ENCODE measurements at regions not wholly inside any gene's neighbourhood (a gene's known extent, or its start where the extent isn't known, plus 50 kb on each side); places are given as distances from the start of the nearest gene placed in this dataset.

DNA sequence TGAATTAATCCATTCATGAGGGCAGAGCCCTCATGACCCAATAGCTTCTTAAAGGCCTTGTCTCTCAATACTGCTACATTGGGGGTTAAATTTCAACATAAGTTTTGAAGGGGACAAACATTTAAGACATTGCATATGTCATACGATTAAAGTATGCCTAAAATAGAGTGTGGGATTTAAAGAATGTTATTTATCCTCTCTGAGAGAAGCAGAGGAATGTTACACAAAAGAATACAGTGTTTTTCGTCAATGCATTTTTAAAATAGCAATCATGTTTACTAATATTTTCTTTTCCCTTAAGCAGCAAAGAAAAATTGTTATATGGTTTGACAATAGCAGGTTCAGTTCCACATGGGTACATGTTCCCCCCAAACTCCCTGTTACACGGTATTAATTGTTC lies 363.1 kb downstream of the NUP35 start:
- Histone ChIP-seq H3K4me2 (ENCODE audit: low read length) (no peak overlapping the region), H3K27ac (ENCODE audit: low read length) (no peak overlapping the region), H3K36me3 (ENCODE audit: insufficient read depth, low read length) (no peaks in the 10 kb centered on the region), H3K4me3 (ENCODE audit: low read length) (no peak overlapping the region), H3K27me3 (ENCODE audit: insufficient read depth, low read depth, low read length) (no peaks in the 10 kb centered on the region), H3K9me3 (ENCODE audit: low read length) (no peaks in the 10 kb centered on the region), H2AFZ (ENCODE audit: low read depth, low read length) (no peak overlapping the region), H3K9me2 (ENCODE audit: insufficient read depth, low read length) (no peaks in the 10 kb centered on the region), H3K79me2 (replicated peaks; ENCODE audit: insufficient read depth, low read length) (no peaks in the 10 kb centered on the region), H3F3A (ENCODE audit: insufficient read depth, low read length, poor library complexity, severe bottlenecking) (no peaks in the 10 kb centered on the region), H3K9ac (ENCODE audit: low read length) (no peak overlapping the region), H4K20me1 (ENCODE audit: insufficient read depth) (no peaks in the 10 kb centered on the region)
- TF ChIP-seq, protein P1, sequence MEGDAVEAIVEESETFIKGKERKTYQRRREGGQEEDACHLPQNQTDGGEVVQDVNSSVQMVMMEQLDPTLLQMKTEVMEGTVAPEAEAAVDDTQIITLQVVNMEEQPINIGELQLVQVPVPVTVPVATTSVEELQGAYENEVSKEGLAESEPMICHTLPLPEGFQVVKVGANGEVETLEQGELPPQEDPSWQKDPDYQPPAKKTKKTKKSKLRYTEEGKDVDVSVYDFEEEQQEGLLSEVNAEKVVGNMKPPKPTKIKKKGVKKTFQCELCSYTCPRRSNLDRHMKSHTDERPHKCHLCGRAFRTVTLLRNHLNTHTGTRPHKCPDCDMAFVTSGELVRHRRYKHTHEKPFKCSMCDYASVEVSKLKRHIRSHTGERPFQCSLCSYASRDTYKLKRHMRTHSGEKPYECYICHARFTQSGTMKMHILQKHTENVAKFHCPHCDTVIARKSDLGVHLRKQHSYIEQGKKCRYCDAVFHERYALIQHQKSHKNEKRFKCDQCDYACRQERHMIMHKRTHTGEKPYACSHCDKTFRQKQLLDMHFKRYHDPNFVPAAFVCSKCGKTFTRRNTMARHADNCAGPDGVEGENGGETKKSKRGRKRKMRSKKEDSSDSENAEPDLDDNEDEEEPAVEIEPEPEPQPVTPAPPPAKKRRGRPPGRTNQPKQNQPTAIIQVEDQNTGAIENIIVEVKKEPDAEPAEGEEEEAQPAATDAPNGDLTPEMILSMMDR (IDR thresholded peaks at IDR 0.05; ENCODE audit: poor library complexity, severe bottlenecking), result no peak
- TF ChIP-seq POLR2AphosphoS5 (IDR thresholded peaks at IDR 0.05) (no peak), EZH2 (IDR thresholded peaks at IDR 0.05; ENCODE audit: borderline replicate concordance, insufficient read depth, low read length, poor library complexity, severe bottlenecking) (no peak), MXI1 (conservative IDR thresholded peaks at IDR 0.05; ENCODE audit: poor library complexity, severe bottlenecking) (no peak), SMC3 (conservative IDR thresholded peaks at IDR 0.05; ENCODE audit: poor library complexity) (no peak), RAD21 (conservative IDR thresholded peaks at IDR 0.05) (no peak), TAF1 (IDR thresholded peaks at IDR 0.05; ENCODE audit: low read depth) (no peak), EP300 (conservative IDR thresholded peaks at IDR 0.05; ENCODE audit: poor library complexity, severe bottlenecking) (no peak)
- TF ChIP-seq, protein P2, sequence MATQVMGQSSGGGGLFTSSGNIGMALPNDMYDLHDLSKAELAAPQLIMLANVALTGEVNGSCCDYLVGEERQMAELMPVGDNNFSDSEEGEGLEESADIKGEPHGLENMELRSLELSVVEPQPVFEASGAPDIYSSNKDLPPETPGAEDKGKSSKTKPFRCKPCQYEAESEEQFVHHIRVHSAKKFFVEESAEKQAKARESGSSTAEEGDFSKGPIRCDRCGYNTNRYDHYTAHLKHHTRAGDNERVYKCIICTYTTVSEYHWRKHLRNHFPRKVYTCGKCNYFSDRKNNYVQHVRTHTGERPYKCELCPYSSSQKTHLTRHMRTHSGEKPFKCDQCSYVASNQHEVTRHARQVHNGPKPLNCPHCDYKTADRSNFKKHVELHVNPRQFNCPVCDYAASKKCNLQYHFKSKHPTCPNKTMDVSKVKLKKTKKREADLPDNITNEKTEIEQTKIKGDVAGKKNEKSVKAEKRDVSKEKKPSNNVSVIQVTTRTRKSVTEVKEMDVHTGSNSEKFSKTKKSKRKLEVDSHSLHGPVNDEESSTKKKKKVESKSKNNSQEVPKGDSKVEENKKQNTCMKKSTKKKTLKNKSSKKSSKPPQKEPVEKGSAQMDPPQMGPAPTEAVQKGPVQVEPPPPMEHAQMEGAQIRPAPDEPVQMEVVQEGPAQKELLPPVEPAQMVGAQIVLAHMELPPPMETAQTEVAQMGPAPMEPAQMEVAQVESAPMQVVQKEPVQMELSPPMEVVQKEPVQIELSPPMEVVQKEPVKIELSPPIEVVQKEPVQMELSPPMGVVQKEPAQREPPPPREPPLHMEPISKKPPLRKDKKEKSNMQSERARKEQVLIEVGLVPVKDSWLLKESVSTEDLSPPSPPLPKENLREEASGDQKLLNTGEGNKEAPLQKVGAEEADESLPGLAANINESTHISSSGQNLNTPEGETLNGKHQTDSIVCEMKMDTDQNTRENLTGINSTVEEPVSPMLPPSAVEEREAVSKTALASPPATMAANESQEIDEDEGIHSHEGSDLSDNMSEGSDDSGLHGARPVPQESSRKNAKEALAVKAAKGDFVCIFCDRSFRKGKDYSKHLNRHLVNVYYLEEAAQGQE (IDR thresholded peaks at IDR 0.05; ENCODE audit: borderline replicate concordance), result no peak

DNA sequence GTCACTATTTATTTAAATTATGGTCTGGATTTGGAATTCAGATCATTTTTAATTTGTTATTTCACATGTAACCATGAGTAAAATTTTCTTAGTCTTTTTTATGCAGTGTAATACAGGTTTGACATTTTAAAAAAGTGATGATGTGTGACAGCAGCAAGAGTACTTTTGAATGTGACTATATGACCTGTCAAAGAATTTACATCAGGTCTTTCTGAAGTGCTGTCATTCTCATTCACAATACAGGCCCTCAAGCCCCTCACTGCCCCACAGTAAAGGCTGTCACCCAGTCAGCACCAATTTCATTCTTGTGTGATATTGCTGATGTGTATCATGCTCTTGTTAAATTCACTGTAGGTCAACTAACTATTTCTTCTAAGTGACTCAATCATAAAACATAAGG lies 364.2 kb downstream of the NUP35 start:
- Histone ChIP-seq H3K9me3 (ENCODE audit: low read length) (no peaks in the 10 kb centered on the region), H3K9ac (ENCODE audit: low read length) (no peak overlapping the region), H4K20me1 (ENCODE audit: insufficient read depth) (no peaks in the 10 kb centered on the region), H3K27me3 (ENCODE audit: insufficient read depth, low read depth, low read length) (no peaks in the 10 kb centered on the region), H3K4me3 (ENCODE audit: low read length) (no peak overlapping the region), H2AFZ (ENCODE audit: low read depth, low read length) (no peak overlapping the region), H3F3A (ENCODE audit: insufficient read depth, low read length, poor library complexity, severe bottlenecking) (no peaks in the 10 kb centered on the region), H3K79me2 (replicated peaks; ENCODE audit: insufficient read depth, low read length) (no peaks in the 10 kb centered on the region), H3K4me2 (ENCODE audit: low read length) (no peak overlapping the region), H3K36me3 (ENCODE audit: insufficient read depth, low read length) (no peaks in the 10 kb centered on the region), H3K9me2 (ENCODE audit: insufficient read depth, low read length) (no peaks in the 10 kb centered on the region), H3K27ac (ENCODE audit: low read length) (no peak overlapping the region)
- no peak for TF ChIP-seq TAF1 (IDR thresholded peaks at IDR 0.05; ENCODE audit: low read depth)
- TF ChIP-seq SMC3 (conservative IDR thresholded peaks at IDR 0.05; ENCODE audit: poor library complexity), result no peak
- TF ChIP-seq EP300 (conservative IDR thresholded peaks at IDR 0.05; ENCODE audit: poor library complexity, severe bottlenecking), result peak; percentile 96
- TF ChIP-seq, protein P2 (IDR thresholded peaks at IDR 0.05; ENCODE audit: borderline replicate concordance), result no peak
- TF ChIP-seq, protein P1 (IDR thresholded peaks at IDR 0.05; ENCODE audit: poor library complexity, severe bottlenecking), result no peak
- peak; percentile 66 for TF ChIP-seq POLR2AphosphoS5 (IDR thresholded peaks at IDR 0.05)
- TF ChIP-seq EZH2 (IDR thresholded peaks at IDR 0.05; ENCODE audit: borderline replicate concordance, insufficient read depth, low read length, poor library complexity, severe bottlenecking), result no peak
- TF ChIP-seq RAD21 (conservative IDR thresholded peaks at IDR 0.05), result no peak
- TF ChIP-seq MXI1 (conservative IDR thresholded peaks at IDR 0.05; ENCODE audit: poor library complexity, severe bottlenecking), result no peak
